Hematopoietic multipotent progenitor cell treated with erythropoietin and hydrocortisone succinate and interleukin-3 and kit ligand, for 15 days (in vitro differentiated cells): ENCODE measurements at regions not wholly inside any gene's neighbourhood (a gene's known extent, or its start where the extent isn't known, plus 50 kb on each side); places are given as distances from the start of the nearest gene placed in this dataset.
"Not testable (repeated sequence)": the region's sequence is repeated elsewhere in the genome, so short reads cannot be mapped to it uniquely, and the experiment has no call there.

Experiments used
- DNase-seq: peaks from one replicate; pipeline ENCODE4 v3.0.0-alpha.2; 2015; ENCODE audit warnings: low spot score

- no peak for DNase-seq
These were observed 159.5 kb upstream of the EDNRB start for GRCh38 chr13:78078168-78078567.

GRCh38 chr13:78067290-78067689 is 148.7 kb upstream of the EDNRB start:
- DNase-seq = no peak

DNA sequence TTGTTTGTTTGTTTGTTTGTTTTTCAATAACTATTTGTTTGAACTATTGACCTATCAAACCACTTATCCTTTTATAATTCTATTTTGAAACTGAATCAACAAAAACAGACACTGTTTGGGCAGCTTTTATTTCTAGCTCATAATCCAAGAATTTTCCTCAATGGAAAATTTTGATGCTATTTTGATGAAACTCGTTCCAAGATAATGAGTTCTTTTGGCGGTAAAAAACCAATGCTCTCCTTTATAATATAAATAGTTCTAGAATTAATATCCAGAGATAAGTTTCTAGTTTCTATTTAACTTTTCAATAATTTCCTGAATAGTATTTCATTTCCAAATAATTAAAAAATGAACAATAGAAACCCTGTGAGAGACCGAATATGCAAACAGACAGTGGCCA is 146.5 kb upstream of the EDNRB start:
- DNase-seq = no peak

GRCh38 chr13:78061806-78062205 is 143.2 kb upstream of the EDNRB start:
- no peak for DNase-seq

DNA sequence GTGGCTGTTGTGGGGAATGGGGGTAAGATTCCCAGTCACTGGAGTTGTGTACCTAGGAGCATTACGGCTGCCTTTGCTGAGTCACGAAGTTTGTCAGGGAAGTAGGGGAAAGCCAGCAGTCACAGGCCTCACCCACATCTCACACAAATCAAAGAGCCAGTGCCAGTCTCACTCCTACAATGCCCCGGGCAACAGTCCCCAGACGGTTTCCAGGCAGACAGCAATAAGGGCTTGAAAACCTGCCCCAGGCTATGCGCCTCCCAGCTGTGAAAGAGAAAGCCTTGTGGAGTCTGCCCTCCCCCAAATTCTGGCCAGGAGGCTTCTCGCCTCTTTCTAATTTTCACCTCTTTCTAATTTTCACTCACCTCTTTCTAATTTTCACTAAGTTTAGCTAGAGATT is 142.3 kb upstream of the EDNRB start:
- DNase-seq = no peak

GRCh38 chr13:78056865-78057264 is 138.2 kb upstream of the EDNRB start:
- DNase-seq = not testable (repeated sequence)

DNA sequence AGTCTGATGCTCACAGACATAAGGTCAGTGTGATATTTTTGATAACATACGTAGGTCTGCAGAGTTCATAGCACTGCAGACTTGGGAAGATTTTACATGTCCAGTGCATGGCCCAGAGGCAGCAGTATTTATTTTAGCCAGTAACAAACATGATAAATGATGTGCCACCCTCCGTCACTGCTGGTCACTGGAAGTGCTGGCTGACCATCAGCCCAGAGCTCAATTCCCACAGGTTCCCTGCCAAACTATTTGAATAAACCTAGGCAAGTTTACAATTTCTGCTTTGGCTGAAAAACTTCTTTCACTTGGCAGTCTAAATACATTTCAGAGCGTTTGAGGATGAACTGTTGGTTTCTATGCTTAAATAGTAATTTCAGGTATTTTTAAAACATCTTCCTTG is 135.5 kb upstream of the EDNRB start:
- DNase-seq = no peak

GRCh38 chr13:78047151-78047550 is 128.5 kb upstream of the EDNRB start:
- no peak for DNase-seq

DNA sequence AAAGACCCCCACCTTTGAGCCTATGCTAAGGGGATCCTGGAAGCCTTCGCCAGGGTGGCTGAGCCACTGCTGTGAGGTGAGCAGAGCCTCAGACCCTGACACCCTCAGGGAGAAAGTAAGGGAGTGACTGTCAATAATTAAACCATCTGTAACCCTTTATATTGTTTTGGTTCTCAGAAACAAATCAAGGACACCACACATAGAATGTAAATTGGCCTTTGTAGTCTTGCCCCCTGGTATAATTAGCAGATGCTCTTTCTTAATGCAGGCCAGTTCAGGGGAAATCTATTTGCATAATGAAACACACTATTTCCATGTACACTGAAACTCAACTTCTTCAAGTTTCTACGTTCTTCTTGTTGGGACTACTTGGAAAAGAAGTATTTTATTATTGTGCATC is 127.7 kb upstream of the EDNRB start:
- no peak for DNase-seq

DNA sequence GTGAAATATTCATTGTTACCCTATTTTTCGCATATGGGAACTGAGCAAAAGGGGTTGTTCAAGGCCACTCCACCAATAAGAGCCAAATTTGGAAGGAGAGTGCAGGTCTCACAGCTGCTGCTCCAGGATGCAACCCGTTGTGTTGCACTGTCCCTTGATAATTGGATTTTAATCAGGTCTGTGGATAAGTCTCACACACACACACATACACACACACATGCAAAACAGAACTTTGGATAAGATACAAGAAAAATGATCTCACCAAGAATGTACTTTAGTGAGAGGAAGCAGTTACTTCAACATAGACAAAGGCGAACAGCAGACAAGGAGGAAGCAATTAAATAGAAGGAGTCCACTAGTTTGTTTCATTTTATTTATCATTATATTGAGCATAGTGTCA is 127.3 kb upstream of the EDNRB start:
- no peak for DNase-seq

GRCh38 chr13:78041366-78041765 is 122.7 kb upstream of the EDNRB start:
- not testable (repeated sequence) for DNase-seq

DNA sequence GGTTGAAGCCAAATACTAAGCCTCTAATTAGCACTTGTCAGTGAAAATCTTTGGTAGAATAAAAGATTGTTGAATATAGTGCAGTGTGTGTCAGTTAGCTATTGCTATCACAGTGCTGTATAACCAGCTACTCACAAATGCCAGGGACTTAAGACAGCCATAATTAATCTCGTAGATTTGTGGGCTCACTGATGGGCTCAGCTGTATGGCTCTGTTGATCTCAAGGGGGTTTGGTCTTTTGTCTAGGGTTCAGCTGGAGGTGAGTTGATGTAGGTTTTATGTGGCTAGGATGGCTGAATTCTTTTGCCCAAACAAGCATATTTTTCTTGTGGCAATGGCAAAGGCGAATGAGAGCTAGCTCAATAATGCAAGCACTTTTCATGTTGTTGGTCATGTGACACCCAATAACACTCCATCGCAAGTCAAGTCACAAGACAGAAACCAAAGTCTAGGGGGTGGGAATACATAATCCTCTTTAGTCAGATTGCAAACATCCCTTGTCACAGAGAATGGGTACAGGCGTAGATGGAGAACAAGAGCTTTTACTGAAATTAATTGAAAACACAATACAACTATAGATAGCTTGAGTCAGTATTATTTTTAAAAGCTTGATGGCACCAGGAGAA is 121.7 kb upstream of the EDNRB start:
- DNase-seq = no peak

DNA sequence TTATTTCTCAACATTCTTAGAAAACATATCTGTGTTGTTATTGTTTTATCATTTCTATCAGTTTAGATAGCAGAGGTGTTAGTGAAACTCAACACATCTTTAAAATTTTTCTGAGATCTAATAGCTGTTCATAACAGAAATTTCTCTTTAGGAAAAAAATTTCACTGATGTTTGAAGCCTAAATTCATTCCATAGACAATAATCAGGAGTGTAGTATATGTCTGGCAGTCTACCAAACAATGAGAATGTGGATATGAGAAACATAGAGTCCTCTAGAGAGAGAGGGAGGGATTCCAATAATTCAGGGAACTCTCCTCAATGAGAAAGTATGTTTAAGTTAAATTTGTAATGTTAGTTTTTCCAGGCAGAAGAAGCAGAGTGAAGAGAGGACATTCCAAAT is 118.2 kb upstream of the EDNRB start:
- no peak for DNase-seq

DNA sequence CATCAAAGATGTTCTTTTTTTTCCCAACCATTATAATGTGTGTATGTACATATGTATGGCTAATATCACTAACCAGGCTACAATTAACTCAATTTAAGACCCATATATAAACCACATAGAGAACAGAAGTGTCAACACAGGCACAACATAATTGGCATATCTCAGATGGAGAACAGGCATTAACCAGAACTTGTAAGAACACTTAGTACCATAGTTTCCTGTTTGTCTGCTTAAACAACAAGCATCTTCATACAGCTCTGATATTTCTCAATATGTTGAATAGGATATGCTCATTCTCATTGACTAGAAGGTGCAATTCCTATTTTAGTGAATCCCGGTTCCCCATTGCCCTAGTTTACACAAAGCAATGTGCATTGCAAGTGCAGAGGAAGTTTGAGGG is 116.9 kb upstream of the EDNRB start:
- no peak for DNase-seq

GRCh38 chr13:78033509-78033908 is 114.9 kb upstream of the EDNRB start:
- no peak for DNase-seq

GRCh38 chr13:78032132-78032531 is 113.5 kb upstream of the EDNRB start:
- DNase-seq = no peak

- no peak for DNase-seq
These were observed 111.8 kb upstream of the EDNRB start for GRCh38 chr13:78030341-78030896.

DNA sequence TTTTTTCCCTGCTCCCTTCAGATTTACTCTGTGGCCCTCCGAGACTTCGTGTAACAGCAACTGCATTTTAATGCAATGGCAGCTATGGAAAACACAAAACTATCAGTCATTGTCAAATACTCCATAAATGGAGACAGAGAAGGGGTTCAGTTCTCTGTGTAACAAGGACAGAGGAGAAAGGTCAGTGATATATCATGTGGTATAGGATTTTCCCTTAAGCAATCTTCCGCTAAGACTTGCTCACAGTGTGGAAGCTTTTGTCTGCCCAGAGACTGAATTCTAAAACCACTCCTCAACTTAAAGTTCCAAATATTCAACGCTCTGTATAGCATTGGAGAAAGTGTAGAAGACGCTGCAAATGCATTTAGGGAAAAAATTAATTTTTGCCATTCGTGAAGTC is 111.3 kb upstream of the EDNRB start:
- no peak for DNase-seq

DNA sequence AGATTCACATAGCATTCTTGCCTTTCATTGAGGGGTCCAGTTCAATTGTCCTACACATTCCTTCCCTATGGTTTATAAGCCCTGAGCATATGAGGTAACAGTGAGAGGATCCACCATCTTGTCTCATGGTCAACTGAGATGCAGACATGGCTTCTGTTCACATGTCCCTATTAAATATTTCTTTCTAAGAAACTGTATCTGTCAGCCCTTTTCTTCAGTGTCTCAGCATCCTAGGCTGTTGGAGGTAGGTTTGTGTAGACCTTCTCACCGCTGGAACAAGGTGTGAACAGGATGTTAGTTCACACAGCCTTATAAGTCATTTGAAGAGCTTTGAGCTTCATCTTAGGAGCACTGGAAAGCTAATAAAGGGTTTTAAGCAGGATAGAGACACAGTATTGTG is 110.3 kb upstream of the EDNRB start:
- DNase-seq = no peak

DNA sequence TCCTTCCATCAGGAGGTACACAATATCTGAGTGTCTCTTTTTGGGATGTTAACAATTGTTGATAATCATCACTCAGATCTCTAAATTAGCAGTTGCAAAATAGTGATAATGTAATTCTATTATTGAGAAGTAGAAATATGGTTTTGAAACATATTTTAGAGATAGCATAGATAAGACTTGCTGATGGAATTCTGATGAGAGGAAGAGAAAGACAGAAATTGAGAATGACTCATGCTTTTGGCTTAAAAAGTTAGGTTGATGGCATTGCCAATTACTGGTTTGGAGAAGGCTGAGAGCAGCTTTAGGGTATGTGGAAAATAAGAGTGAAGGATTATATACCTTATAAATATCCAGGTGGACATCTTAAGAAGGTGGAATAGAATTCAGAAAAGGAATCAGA is 106.4 kb upstream of the EDNRB start:
- DNase-seq = no peak

GRCh38 chr13:78022164-78022877 is 103.7 kb upstream of the EDNRB start:
- DNase-seq = no peak

- DNase-seq = no peak
These were observed 102.2 kb upstream of the EDNRB start for GRCh38 chr13:78020861-78021260.

DNA sequence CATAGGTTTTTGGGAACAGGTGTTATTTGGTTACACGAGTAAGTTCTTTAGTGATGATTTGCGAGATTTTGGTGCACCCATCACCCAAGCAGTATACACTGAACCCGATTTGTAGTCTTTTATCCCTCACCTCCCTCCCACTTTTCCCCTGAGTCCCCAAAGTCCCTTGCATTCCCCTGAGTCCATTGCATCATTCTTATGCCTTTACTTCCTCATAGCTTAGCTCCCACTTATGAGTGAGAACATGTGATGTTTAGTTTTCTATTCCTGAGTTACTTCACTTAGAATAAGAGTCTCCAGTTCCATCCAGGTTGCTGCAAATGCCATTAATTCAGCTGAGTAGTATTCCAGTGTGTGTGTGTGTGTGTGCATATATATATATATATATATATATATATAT is 97.2 kb upstream of the EDNRB start:
- DNase-seq = no peak

GRCh38 chr13:78012046-78012445 is 93.4 kb upstream of the EDNRB start:
- DNase-seq = no peak
